IMR-90 (cell line): ENCODE measurements at regions not wholly inside any gene's neighbourhood (a gene's known extent, or its start where the extent isn't known, plus 50 kb on each side); places are given as distances from the start of the nearest gene placed in this dataset.

Source experiments
- ATAC-seq: fragments of 200-7000 bp; cut with Tn5 transposase; 2 replicates; pipeline ENCODE4 v1.9.1; 2020; ENCODE audit warnings: low read depth, mild to moderate bottlenecking, moderate library complexity
- BruUV-seq: library from RNA; stranded (reverse); fragments of 400-500 nt; replicated peaks from 2 replicates; lab custom pipeline; 2021; lab: Mats Ljungman, UMichigan
- CTCF ChIA-PET: fragments of 300-600 bp; formaldehyde crosslinking; extraction: SDS; loops from one replicate; lab custom pipeline; 2021; ENCODE audit warnings: antibody characterized with exemption; lab: Yijun Ruan, JAX
- POLR2A ChIA-PET: fragments of 300-600 bp; sonication (Branson Sonifier 250); formaldehyde crosslinking; loops from one replicate; lab custom pipeline; 2022; ENCODE audit warnings: antibody characterized with exemption; ENCODE audit not compliant: unreplicated experiment; lab: Charles Lee
- DNase-seq: peaks from one replicate; pipeline ENCODE4 v3.0.0; 2013
- H2AFZ ChIP-seq: replicated peaks from 2 replicates; pipeline ENCODE3; 2013; ENCODE audit warnings: low read length, mild to moderate bottlenecking; ENCODE audit not compliant: poor library complexity
- H2AK5ac ChIP-seq: 2 replicates; pipeline ENCODE4 v1.6.1; 2013; ENCODE audit warnings: low read depth, low read length, inconsistent platforms
- H2AK9ac ChIP-seq: replicated peaks from 2 replicates; pipeline ENCODE3; 2013; ENCODE audit warnings: mild to moderate bottlenecking, low read depth, low read length, moderate library complexity; ENCODE audit not compliant: poor library complexity
- H2BK120ac ChIP-seq: 2 replicates; pipeline ENCODE4 v1.6.1; 2013; ENCODE audit warnings: low read depth, low read length, inconsistent platforms
- H2BK15ac ChIP-seq: 3 replicates; pipeline ENCODE4 v1.6.1; 2013; ENCODE audit warnings: low read depth, low read length, inconsistent platforms
- H2BK20ac ChIP-seq: 2 replicates; pipeline ENCODE4 v1.6.1; 2013; ENCODE audit warnings: low read depth, mild to moderate bottlenecking, inconsistent platforms, low read length, moderate library complexity
- H2BK5ac ChIP-seq: 2 replicates; pipeline ENCODE4 v1.6.1; 2013; ENCODE audit warnings: mild to moderate bottlenecking, low read depth, low read length, inconsistent platforms; ENCODE audit not compliant: poor library complexity, severe bottlenecking
- H3K14ac ChIP-seq: replicated peaks from 2 replicates; pipeline ENCODE4 v1.6.1; 2013; ENCODE audit warnings: low read depth, low read length, inconsistent platforms
- H3K18ac ChIP-seq: 2 replicates; pipeline ENCODE4 v1.6.1; 2013; ENCODE audit warnings: low read depth, low read length, control low read depth
- H3K23ac ChIP-seq: 2 replicates; pipeline ENCODE4 v1.6.1; 2013; ENCODE audit warnings: low read depth, low read length, inconsistent platforms
- H3K27ac ChIP-seq: 2 replicates; pipeline ENCODE4 v1.5.1; 2013; ENCODE audit warnings: mild to moderate bottlenecking, control low read depth, low read length; ENCODE audit not compliant: insufficient read depth
- H3K27me3 ChIP-seq: 2 replicates; pipeline ENCODE4 v1.6.1; 2013; ENCODE audit warnings: low read length; ENCODE audit not compliant: control insufficient read depth, insufficient read depth
- H3K36me3 ChIP-seq: 2 replicates; pipeline ENCODE4 v1.6.1; 2013; ENCODE audit warnings: low read length, mixed read lengths; ENCODE audit not compliant: control insufficient read depth, insufficient read depth
- H3K4ac ChIP-seq: 2 replicates; pipeline ENCODE4 v1.6.1; 2013; ENCODE audit warnings: low read depth, low read length, inconsistent platforms
- H3K4me1 ChIP-seq: 2 replicates; pipeline ENCODE4 v1.6.1; 2013; ENCODE audit warnings: low read length, mixed read lengths; ENCODE audit not compliant: control insufficient read depth, insufficient read depth
- H3K4me2 ChIP-seq: 2 replicates; pipeline ENCODE4 v1.6.1; 2013; ENCODE audit warnings: low read depth, mild to moderate bottlenecking, control low read depth, low read length, moderate library complexity
- H3K4me3 ChIP-seq: 2 replicates; pipeline ENCODE4 v1.5.1; 2013; ENCODE audit warnings: low read depth, mild to moderate bottlenecking, control low read depth, low read length, moderate library complexity; ENCODE audit not compliant: insufficient read depth
- H3K56ac ChIP-seq: 2 replicates; pipeline ENCODE4 v1.6.1; 2013; ENCODE audit warnings: low read length, inconsistent platforms; ENCODE audit not compliant: insufficient read depth; ENCODE audit errors: extremely low read depth
- H3K79me1 ChIP-seq, 2 experiments: 2 replicates each; pipeline ENCODE4 v1.6.1; 2013; ENCODE audit warnings: low read length in 2 of 2, inconsistent platforms in 1 of 2, low read depth in 1 of 2
- H3K9ac ChIP-seq: 2 replicates; pipeline ENCODE4 v1.6.1; 2013; ENCODE audit warnings: low read depth, low read length, control low read depth
- H3K9me1 ChIP-seq: 2 replicates; pipeline ENCODE4 v1.6.1; 2013; ENCODE audit warnings: low read length, inconsistent platforms; ENCODE audit not compliant: insufficient read depth
- H3K9me3 ChIP-seq: 2 replicates; pipeline ENCODE4 v1.6.1; 2013; ENCODE audit warnings: low read length; ENCODE audit not compliant: control insufficient read depth, insufficient read depth
- H4K20me1 ChIP-seq: 2 replicates; pipeline ENCODE4 v1.6.1; 2013; ENCODE audit warnings: low read length, inconsistent platforms; ENCODE audit not compliant: insufficient read depth
- H4K5ac ChIP-seq: 2 replicates; pipeline ENCODE4 v1.6.1; 2013; ENCODE audit warnings: mild to moderate bottlenecking, low read depth, low read length, control low read depth
- H4K8ac ChIP-seq, 2 experiments: 2 replicates each; pipeline ENCODE4 v1.6.1; 2013; ENCODE audit warnings: low read depth in 2 of 2, low read length in 2 of 2, control low read depth in 1 of 2, inconsistent platforms in 1 of 2
- H4K91ac ChIP-seq: 2 replicates; pipeline ENCODE4 v1.6.1; 2013; ENCODE audit warnings: low read depth, low read length, inconsistent platforms; ENCODE audit not compliant: insufficient read depth
- BHLHE40 ChIP-seq: fragments of 150-350 bp; IDR thresholded peaks from 2 replicates; pipeline ENCODE4 v1.6.1; 2016; ENCODE audit warnings: mild to moderate bottlenecking, low read depth, low read length
- CEBPB ChIP-seq: IDR thresholded peaks from 2 replicates; pipeline ENCODE4 v1.6.1; 2012; ENCODE audit warnings: low read depth, low read length, improper control_type of control experiment
- CHD1 ChIP-seq: IDR thresholded peaks from 2 replicates; pipeline ENCODE4 v1.6.1; 2012; ENCODE audit warnings: low read depth, low read length, improper control_type of control experiment
- ELK1 ChIP-seq: fragments of 150-350 bp; IDR thresholded peaks from 2 replicates; pipeline ENCODE4 v1.6.1; 2016; ENCODE audit warnings: low read depth, mild to moderate bottlenecking, low read length, moderate library complexity, borderline replicate concordance
- FOS ChIP-seq: fragments of 150-350 bp; IDR thresholded peaks from 2 replicates; pipeline ENCODE4 v1.6.1; 2016; ENCODE audit warnings: low read depth, low read length
- MAFK ChIP-seq: IDR thresholded peaks from 2 replicates; pipeline ENCODE4 v1.6.1; 2012; ENCODE audit warnings: low read depth, low read length, improper control_type of control experiment
- MAZ ChIP-seq: IDR thresholded peaks from 2 replicates; pipeline ENCODE4 v1.6.1; 2012; ENCODE audit warnings: low read depth, mild to moderate bottlenecking, low read length, improper control_type of control experiment, moderate library complexity, borderline replicate concordance
- MXI1 ChIP-seq: IDR thresholded peaks from 2 replicates; pipeline ENCODE4 v1.6.1; 2012; ENCODE audit warnings: low read depth, mild to moderate bottlenecking, low read length, moderate library complexity, borderline replicate concordance
- NFE2L2 ChIP-seq: fragments of 150-350 bp; IDR thresholded peaks from 2 replicates; pipeline ENCODE4 v1.6.1; 2016; ENCODE audit warnings: low read depth, mild to moderate bottlenecking, low read length
- POLR2A ChIP-seq: IDR thresholded peaks from 2 replicates; pipeline ENCODE4 v1.6.1; 2012; ENCODE audit warnings: mild to moderate bottlenecking, low read depth, low read length
- RAD21 ChIP-seq: IDR thresholded peaks from 2 replicates; pipeline ENCODE4 v1.6.1; 2012; ENCODE audit warnings: low read length, improper control_type of control experiment
- RCOR1 ChIP-seq: IDR thresholded peaks from 2 replicates; pipeline ENCODE4 v1.6.1; 2012; ENCODE audit warnings: mild to moderate bottlenecking, low read length, improper control_type of control experiment; ENCODE audit not compliant: insufficient replicate concordance
- RFX5 ChIP-seq: IDR thresholded peaks from 2 replicates; pipeline ENCODE4 v1.8.0; 2012; ENCODE audit warnings: low read depth, mild to moderate bottlenecking, low read length, moderate library complexity
- SMC3 ChIP-seq: fragments of 150-350 bp; IDR thresholded peaks from 2 replicates; pipeline ENCODE4 v1.6.1; 2016; ENCODE audit warnings: low read depth, mild to moderate bottlenecking, antibody characterized with exemption, low read length, moderate library complexity
- WGBS, 2 experiments: methylation state at CpG; one replicate each; pipeline versions ENCODE4 v1.1.5 to v1.1.7; 2013; ENCODE audit warnings: missing lambda C conversion rate in 2 of 2; ENCODE audit not compliant: insufficient read length in 1 of 2; ENCODE audit errors: extremely low coverage in 2 of 2; 5-methylcytosine and 5-hydroxymethylcytosine counted together
- dilution Hi-C: fragments of 300-500 bp; cut with HindIII; formaldehyde crosslinking; loops from one replicate; pipeline ENCODE4 v1.14.3; 2018; ENCODE audit warnings: low sequenced_read_pairs; ENCODE audit not compliant: unreplicated experiment
- in situ Hi-C: fragments of 300-500 bp; cut with MboI; formaldehyde crosslinking; loops from 3 replicates; pipeline ENCODE4 v1.14.3; 2019; ENCODE audit warnings: low sequenced_read_pairs, inconsistent platforms, mixed read lengths
- intact Hi-C: fragments of 100-400 bp; cut with micrococcal nuclease; formaldehyde crosslinking; loops from 2 replicates; pipeline ENCODE4 v1.10.0; 2022
- TF ChIP-seq, protein P1 (sequence below): conservative IDR thresholded peaks from 2 replicates; pipeline ENCODE4 v1.5.1; 2012; ENCODE audit warnings: mild to moderate bottlenecking, low read depth, low read length, improper control_type of control experiment
- TF ChIP-seq, protein P2 (sequence below): fragments of 150-350 bp; IDR thresholded peaks from 2 replicates; pipeline ENCODE4 v1.6.1; 2017; ENCODE audit warnings: mild to moderate bottlenecking, antibody characterized with exemption, low read length, low read depth

- Histone ChIP-seq H3K18ac (no peak overlapping the region), H2BK15ac (no peak overlapping the region), H2AFZ (no peak overlapping the region), H2AK9ac (no peak overlapping the region), H2BK5ac (no peak overlapping the region), H3K9ac (no peak overlapping the region), H3K14ac (no peak overlapping the region), H2BK20ac (no peak overlapping the region), H4K20me1 (no peaks in the 10 kb centered on the region), H4K8ac (no peak overlapping the region), H3K4me2 (no peak overlapping the region), H3K27ac (no peak overlapping the region), H3K36me3 (no peaks in the 10 kb centered on the region), H3K9me3 (no peaks in the 10 kb centered on the region; the same call in 1 of the 2 replicates), H3K9me1 (no peaks in the 10 kb centered on the region), H3K4me3 (no peak overlapping the region), H3K23ac (no peak overlapping the region), H3K79me1 (no peaks in the 10 kb centered on the region), H3K4me1 (no peaks in the 10 kb centered on the region), H2BK120ac (no peak overlapping the region), H2AK5ac (no peak overlapping the region), H3K56ac (no peak overlapping the region), H3K27me3 (peaks cover 44% of the 10 kb centered on the region), H4K5ac (no peak overlapping the region), H3K4ac (no peak overlapping the region), H4K91ac (no peak overlapping the region)
- intact Hi-C loops, result no loop called here
- POLR2A ChIA-PET, result no interaction called here
- dilution Hi-C loops, result no loop called here
- TF ChIP-seq NFE2L2 (no peak), POLR2A (no peak), CEBPB (no peak), RCOR1 (no peak), BHLHE40 (no peak), MXI1 (no peak), CHD1 (no peak), MAFK (no peak), ELK1 (no peak), FOS (no peak), SMC3 (no peak), RAD21 (no peak), RFX5 (no peak), MAZ (no peak)
- TF ChIP-seq, protein P1, sequence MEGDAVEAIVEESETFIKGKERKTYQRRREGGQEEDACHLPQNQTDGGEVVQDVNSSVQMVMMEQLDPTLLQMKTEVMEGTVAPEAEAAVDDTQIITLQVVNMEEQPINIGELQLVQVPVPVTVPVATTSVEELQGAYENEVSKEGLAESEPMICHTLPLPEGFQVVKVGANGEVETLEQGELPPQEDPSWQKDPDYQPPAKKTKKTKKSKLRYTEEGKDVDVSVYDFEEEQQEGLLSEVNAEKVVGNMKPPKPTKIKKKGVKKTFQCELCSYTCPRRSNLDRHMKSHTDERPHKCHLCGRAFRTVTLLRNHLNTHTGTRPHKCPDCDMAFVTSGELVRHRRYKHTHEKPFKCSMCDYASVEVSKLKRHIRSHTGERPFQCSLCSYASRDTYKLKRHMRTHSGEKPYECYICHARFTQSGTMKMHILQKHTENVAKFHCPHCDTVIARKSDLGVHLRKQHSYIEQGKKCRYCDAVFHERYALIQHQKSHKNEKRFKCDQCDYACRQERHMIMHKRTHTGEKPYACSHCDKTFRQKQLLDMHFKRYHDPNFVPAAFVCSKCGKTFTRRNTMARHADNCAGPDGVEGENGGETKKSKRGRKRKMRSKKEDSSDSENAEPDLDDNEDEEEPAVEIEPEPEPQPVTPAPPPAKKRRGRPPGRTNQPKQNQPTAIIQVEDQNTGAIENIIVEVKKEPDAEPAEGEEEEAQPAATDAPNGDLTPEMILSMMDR, result no peak
- TF ChIP-seq, protein P2, sequence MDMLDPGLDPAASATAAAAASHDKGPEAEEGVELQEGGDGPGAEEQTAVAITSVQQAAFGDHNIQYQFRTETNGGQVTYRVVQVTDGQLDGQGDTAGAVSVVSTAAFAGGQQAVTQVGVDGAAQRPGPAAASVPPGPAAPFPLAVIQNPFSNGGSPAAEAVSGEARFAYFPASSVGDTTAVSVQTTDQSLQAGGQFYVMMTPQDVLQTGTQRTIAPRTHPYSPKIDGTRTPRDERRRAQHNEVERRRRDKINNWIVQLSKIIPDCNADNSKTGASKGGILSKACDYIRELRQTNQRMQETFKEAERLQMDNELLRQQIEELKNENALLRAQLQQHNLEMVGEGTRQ, result no peak
- 33% methylated on average over 1 of the region's 6 CpGs; no CpG with 5 or more reads in 1 of the 2 experiments for WGBS, 2 experiments
- DNase-seq (no peak), ATAC-seq (no peak)
- in situ Hi-C loops, result no loop called here
- CTCF ChIA-PET, result no interaction called here
- BruUV-seq, result no TSS peak
Observed at GRCh38 chr3:194200422-194201081, 64.6 kb downstream of the HES1 start.
